Panc1 (cell line): ENCODE measurements at regions not wholly inside any gene's neighbourhood (a gene's known extent, or its start where the extent isn't known, plus 50 kb on each side); places are given as distances from the start of the nearest gene placed in this dataset.

Experiments used
- ATAC-seq: fragments of 200-7000 bp; cut with Tn5 transposase; 2 replicates; pipeline ENCODE4 v1.9.1; 2020; ENCODE audit warnings: mild to moderate bottlenecking, moderate library complexity
- BruUV-seq: library from RNA; stranded (reverse); fragments of 400-500 nt; replicated peaks from 2 replicates; lab custom pipeline; 2021; lab: Mats Ljungman, UMichigan
- CTCF ChIA-PET: fragments of 300-600 bp; sonication (Branson Sonifier 250); formaldehyde crosslinking; loops from one replicate; lab custom pipeline; 2022; ENCODE audit warnings: antibody characterized with exemption; lab: Charles Lee
- POLR2A ChIA-PET: fragments of 300-600 bp; sonication (Branson Sonifier 250); formaldehyde crosslinking; loops from one replicate; lab custom pipeline; 2022; ENCODE audit warnings: antibody characterized with exemption; lab: Charles Lee
- DNase-seq: peaks from one replicate; pipeline ENCODE4 v3.0.0-alpha.2; 2010; ENCODE audit warnings: low read depth, low spot score
- H3K27ac ChIP-seq: 2 replicates; pipeline ENCODE4 v1.5.1; 2011; ENCODE audit warnings: mild to moderate bottlenecking, low read length, inconsistent platforms
- H3K27me3 ChIP-seq: fragments of 200-500 bp; sonication (Bioruptor generic); 2 replicates; pipeline ENCODE4 v1.6.0; 2014; ENCODE audit warnings: low read length, inconsistent platforms; ENCODE audit not compliant: control insufficient read depth, insufficient read depth
- H3K36me3 ChIP-seq: fragments of 200-500 bp; sonication (Bioruptor generic); 2 replicates; pipeline ENCODE4 v1.5.1; 2014; ENCODE audit warnings: inconsistent platforms, mild to moderate bottlenecking, low read length, moderate library complexity; ENCODE audit not compliant: control insufficient read depth, insufficient read depth
- H3K4me1 ChIP-seq: 2 replicates; pipeline ENCODE4 v1.5.1; 2011; ENCODE audit warnings: inconsistent platforms, mild to moderate bottlenecking, low read length, moderate library complexity; ENCODE audit not compliant: control insufficient read depth, insufficient read depth
- H3K4me3 ChIP-seq, 2 experiments: 2 replicates each; pipeline ENCODE4 v1.5.1; 2011 to 2012; ENCODE audit warnings: low read depth in 2 of 2, low read length in 2 of 2, mild to moderate bottlenecking in 2 of 2, inconsistent platforms in 1 of 2, moderate library complexity in 1 of 2
- H3K9me3 ChIP-seq: fragments of 200-500 bp; sonication (Bioruptor generic); 2 replicates; pipeline ENCODE4 v1.5.1; 2014; ENCODE audit warnings: low read depth, mild to moderate bottlenecking, inconsistent platforms, low read length, moderate library complexity; ENCODE audit not compliant: control insufficient read depth, insufficient read depth
- POLR2AphosphoS5 ChIP-seq: IDR thresholded peaks from 2 replicates; pipeline ENCODE4 v1.6.1; 2012; ENCODE audit warnings: mild to moderate bottlenecking, low read depth, low read length, moderate library complexity
- SIN3A ChIP-seq: IDR thresholded peaks from 2 replicates; pipeline ENCODE4 v1.6.1; 2012; ENCODE audit warnings: low read depth, mild to moderate bottlenecking, low read length, moderate library complexity, borderline replicate concordance; ENCODE audit not compliant: insufficient read depth
- TCF7L2 ChIP-seq: IDR thresholded peaks from 2 replicates; pipeline ENCODE4 v1.6.1; 2011; ENCODE audit warnings: mild to moderate bottlenecking, low read depth, low read length, inconsistent platforms
- in situ Hi-C: cut with HindIII; loops from 2 replicates; pipeline ENCODE4 v1.10.0; 2016; ENCODE audit warnings: low sequenced_read_pairs, low pct_unique_long_range_greater_than_20kb
- intact Hi-C: fragments of 100-400 bp; cut with micrococcal nuclease; formaldehyde crosslinking; loops from one replicate; pipeline ENCODE4 v1.10.0; 2022; ENCODE audit not compliant: unreplicated experiment
- TF ChIP-seq, protein P1 (sequence below): fragments of 450-650 bp; IDR thresholded peaks from 2 replicates; pipeline ENCODE4 v1.5.1; 2017; ENCODE audit warnings: mild to moderate bottlenecking
- TF ChIP-seq, protein P2 (sequence below), 2 experiments: IDR thresholded peaks; 2 replicates each; pipeline ENCODE4 v1.6.1; 2011 to 2012; ENCODE audit warnings: low read depth in 2 of 2, control low read depth in 1 of 2, low read length in 1 of 2, mild to moderate bottlenecking in 1 of 2, moderate library complexity in 1 of 2; ENCODE audit not compliant: insufficient read depth in 1 of 2

DNA sequence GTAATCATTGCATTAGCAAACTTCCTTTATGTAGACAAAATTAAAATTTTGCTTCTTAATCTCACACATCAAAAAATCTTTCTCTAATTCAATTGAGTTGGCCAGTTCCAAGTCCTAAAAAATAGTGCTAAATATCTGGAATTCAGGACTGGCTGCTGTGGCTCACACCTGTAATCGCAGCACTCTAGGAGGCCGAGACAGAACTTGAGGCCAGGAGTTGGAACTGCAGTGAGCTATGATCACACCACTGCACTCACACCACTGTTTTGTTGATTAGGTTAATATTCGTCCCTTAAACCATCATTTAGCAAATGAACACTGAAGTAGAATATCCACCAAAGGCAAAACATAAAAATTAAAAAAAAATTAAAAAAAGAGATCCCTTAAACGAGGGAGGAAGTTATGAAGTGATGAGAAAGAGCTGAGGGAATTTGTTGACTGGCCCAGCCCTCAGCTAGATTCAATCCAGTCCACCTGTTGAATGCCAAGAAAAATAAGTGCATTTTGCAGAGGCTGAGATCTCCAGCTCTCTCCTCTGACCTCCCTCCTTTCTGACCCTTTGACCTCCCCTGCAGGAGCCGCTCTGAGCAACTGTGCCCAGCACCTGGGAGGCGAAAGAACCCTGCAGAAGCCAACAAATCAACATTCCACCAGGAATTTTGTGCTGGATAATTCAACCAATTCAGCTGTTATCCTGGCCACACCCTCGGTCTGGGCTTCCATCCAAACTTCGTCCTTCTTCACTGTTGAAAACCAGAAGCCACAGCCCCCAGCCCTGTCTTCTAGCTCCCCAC is 96.8 kb downstream of the OR2K2 start:
- CTCF ChIA-PET = interaction anchor here (0.6 kb wide), 1 partner anchor 166 kb away, joined by 3 read pairs; no protein-coding TSS in a partner anchor
- no peak overlapping the region for H3K27ac ChIP-seq
- no peak for ATAC-seq
- DNase-seq = no peak
- POLR2A ChIA-PET = no interaction called here
- H3K4me3 ChIP-seq = no peak overlapping the region
- H3K9me3 ChIP-seq = no peaks in the 10 kb centered on the region
- TF ChIP-seq SIN3A (no peak), POLR2AphosphoS5 (no peak), TCF7L2 (no peak)
- TF ChIP-seq, protein P1, sequence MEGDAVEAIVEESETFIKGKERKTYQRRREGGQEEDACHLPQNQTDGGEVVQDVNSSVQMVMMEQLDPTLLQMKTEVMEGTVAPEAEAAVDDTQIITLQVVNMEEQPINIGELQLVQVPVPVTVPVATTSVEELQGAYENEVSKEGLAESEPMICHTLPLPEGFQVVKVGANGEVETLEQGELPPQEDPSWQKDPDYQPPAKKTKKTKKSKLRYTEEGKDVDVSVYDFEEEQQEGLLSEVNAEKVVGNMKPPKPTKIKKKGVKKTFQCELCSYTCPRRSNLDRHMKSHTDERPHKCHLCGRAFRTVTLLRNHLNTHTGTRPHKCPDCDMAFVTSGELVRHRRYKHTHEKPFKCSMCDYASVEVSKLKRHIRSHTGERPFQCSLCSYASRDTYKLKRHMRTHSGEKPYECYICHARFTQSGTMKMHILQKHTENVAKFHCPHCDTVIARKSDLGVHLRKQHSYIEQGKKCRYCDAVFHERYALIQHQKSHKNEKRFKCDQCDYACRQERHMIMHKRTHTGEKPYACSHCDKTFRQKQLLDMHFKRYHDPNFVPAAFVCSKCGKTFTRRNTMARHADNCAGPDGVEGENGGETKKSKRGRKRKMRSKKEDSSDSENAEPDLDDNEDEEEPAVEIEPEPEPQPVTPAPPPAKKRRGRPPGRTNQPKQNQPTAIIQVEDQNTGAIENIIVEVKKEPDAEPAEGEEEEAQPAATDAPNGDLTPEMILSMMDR = no peak
- TF ChIP-seq, protein P2, sequence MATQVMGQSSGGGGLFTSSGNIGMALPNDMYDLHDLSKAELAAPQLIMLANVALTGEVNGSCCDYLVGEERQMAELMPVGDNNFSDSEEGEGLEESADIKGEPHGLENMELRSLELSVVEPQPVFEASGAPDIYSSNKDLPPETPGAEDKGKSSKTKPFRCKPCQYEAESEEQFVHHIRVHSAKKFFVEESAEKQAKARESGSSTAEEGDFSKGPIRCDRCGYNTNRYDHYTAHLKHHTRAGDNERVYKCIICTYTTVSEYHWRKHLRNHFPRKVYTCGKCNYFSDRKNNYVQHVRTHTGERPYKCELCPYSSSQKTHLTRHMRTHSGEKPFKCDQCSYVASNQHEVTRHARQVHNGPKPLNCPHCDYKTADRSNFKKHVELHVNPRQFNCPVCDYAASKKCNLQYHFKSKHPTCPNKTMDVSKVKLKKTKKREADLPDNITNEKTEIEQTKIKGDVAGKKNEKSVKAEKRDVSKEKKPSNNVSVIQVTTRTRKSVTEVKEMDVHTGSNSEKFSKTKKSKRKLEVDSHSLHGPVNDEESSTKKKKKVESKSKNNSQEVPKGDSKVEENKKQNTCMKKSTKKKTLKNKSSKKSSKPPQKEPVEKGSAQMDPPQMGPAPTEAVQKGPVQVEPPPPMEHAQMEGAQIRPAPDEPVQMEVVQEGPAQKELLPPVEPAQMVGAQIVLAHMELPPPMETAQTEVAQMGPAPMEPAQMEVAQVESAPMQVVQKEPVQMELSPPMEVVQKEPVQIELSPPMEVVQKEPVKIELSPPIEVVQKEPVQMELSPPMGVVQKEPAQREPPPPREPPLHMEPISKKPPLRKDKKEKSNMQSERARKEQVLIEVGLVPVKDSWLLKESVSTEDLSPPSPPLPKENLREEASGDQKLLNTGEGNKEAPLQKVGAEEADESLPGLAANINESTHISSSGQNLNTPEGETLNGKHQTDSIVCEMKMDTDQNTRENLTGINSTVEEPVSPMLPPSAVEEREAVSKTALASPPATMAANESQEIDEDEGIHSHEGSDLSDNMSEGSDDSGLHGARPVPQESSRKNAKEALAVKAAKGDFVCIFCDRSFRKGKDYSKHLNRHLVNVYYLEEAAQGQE (IDR thresholded peaks at IDR 0.05; ENCODE audit: insufficient read depth in 1 of 2, low read depth in 2 of 2, low read length in 1 of 2) = no peak
- intact Hi-C loops = no loop called here
- in situ Hi-C loops = no loop called here
- no TSS peak for BruUV-seq
- no peaks in the 10 kb centered on the region for H3K36me3 ChIP-seq
- no peaks in the 10 kb centered on the region for H3K4me1 ChIP-seq
- H3K27me3 ChIP-seq = no peaks in the 10 kb centered on the region

DNA sequence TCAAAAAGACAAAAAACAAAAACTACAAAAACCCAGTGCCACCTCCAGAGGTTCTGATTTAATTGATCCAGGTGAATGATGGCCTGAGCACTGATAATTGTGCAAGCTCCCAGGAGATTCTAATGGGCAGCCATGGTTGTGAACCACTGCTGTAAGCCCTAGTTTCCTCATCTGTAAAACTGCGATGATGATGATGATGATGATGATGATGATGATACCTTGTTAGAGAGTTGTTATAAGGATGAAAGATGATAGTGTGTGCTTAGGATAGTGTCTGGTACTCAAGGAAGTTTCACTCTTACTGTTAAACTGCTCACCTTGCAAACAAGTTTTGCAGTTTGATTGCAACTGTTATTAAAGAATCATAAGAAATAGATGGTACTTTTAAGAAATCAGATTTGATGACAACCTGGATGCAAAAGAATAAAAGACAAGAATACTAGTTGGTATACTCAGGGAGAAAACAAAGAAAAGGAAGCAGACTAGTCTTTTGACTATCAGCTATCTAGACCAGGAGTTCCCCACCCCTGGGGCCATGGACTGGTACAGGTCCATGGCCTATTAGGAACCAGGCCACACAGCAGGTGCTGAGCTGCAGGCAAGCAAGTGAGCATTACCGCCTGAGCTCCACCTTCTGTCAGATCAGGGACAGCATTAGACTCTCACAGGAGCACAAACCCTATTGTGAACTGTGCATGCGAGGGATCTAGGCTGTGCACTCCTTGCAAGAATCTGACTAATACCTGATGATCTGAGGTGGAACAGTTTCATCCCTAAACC is 98.0 kb downstream of the OR2K2 start:
- TF ChIP-seq, protein P2 (IDR thresholded peaks at IDR 0.05; ENCODE audit: insufficient read depth in 1 of 2, low read depth in 2 of 2, low read length in 1 of 2) = no peak
- TF ChIP-seq TCF7L2 (no peak), POLR2AphosphoS5 (no peak), SIN3A (no peak)
- TF ChIP-seq, protein P1 = no peak
- Histone ChIP-seq H3K27ac (no peak overlapping the region), H3K4me3 (no peak overlapping the region), H3K9me3 (no peaks in the 10 kb centered on the region), H3K36me3 (no peaks in the 10 kb centered on the region), H3K4me1 (no peaks in the 10 kb centered on the region), H3K27me3 (no peaks in the 10 kb centered on the region)
- CTCF ChIA-PET = no interaction called here
- no TSS peak for BruUV-seq
- intact Hi-C loops = no loop called here
- no peak for DNase-seq
- POLR2A ChIA-PET = no interaction called here
- in situ Hi-C loops = no loop called here
- ATAC-seq = no peak
